ENCODE measurements at regions not wholly inside any gene's neighbourhood (a gene's known extent, or its start where the extent isn't known, plus 50 kb on each side); places are given as distances from the start of the nearest gene placed in this dataset.

- no peak for DNase-seq (ENCODE audit: low spot score in 2 of 2)
- H3K4me1 ChIP-seq, result no peaks in the 10 kb centered on the region
- no peaks in the 10 kb centered on the region for H3K9me3 ChIP-seq
- H3K4me3 ChIP-seq, result no peak overlapping the region
- H3K36me3 ChIP-seq, result no peaks in the 10 kb centered on the region
- TF ChIP-seq, protein P1, sequence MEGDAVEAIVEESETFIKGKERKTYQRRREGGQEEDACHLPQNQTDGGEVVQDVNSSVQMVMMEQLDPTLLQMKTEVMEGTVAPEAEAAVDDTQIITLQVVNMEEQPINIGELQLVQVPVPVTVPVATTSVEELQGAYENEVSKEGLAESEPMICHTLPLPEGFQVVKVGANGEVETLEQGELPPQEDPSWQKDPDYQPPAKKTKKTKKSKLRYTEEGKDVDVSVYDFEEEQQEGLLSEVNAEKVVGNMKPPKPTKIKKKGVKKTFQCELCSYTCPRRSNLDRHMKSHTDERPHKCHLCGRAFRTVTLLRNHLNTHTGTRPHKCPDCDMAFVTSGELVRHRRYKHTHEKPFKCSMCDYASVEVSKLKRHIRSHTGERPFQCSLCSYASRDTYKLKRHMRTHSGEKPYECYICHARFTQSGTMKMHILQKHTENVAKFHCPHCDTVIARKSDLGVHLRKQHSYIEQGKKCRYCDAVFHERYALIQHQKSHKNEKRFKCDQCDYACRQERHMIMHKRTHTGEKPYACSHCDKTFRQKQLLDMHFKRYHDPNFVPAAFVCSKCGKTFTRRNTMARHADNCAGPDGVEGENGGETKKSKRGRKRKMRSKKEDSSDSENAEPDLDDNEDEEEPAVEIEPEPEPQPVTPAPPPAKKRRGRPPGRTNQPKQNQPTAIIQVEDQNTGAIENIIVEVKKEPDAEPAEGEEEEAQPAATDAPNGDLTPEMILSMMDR (IDR thresholded peaks at IDR 0.05), result no peak
- TF ChIP-seq EP300 (IDR thresholded peaks at IDR 0.05) (no peak), POLR2A (IDR thresholded peaks at IDR 0.05) (no peak)
- 84 to 85% methylated on average over 1 of the region's 1 CpG for WGBS, 2 donors
- H3K27me3 ChIP-seq, result no peaks in the 10 kb centered on the region
- no peak overlapping the region for H3K27ac ChIP-seq
These were observed 700.1 kb downstream of the KCNT2 start for GRCh38 chr1:195908121-195908520.

DNA sequence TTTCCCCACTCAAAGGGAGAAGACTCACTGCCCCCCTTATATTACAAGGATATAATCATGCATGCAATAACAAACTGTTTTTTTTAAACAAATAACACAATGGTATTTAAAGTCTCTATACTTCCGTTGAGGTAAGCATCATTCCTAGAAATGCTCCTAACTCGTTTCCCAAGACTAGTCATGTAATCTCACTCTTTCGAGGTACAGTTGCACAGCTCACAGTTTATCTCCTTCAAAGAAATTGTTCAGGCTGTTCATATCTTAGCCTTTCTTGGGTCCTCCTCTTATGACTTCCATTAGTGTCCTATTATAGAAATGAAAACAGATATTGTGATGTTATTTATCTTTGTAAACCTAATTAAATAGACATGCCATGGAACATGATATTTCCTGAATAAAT, 705.0 kb downstream of the KCNT2 start:
- Histone ChIP-seq H3K36me3 (no peaks in the 10 kb centered on the region), H3K4me1 (no peaks in the 10 kb centered on the region), H3K4me3 (no peak overlapping the region), H3K27me3 (no peaks in the 10 kb centered on the region), H3K9me3 (no peaks in the 10 kb centered on the region), H3K27ac (no peak overlapping the region)
- WGBS, 2 donors, result 82 to 84% methylated on average over 3 of the region's 3 CpGs
- TF ChIP-seq, protein P1 (IDR thresholded peaks at IDR 0.05), result no peak
- TF ChIP-seq EP300 (IDR thresholded peaks at IDR 0.05) (no peak), POLR2A (IDR thresholded peaks at IDR 0.05) (no peak)
- no peak for DNase-seq (ENCODE audit: low spot score in 2 of 2)

DNA sequence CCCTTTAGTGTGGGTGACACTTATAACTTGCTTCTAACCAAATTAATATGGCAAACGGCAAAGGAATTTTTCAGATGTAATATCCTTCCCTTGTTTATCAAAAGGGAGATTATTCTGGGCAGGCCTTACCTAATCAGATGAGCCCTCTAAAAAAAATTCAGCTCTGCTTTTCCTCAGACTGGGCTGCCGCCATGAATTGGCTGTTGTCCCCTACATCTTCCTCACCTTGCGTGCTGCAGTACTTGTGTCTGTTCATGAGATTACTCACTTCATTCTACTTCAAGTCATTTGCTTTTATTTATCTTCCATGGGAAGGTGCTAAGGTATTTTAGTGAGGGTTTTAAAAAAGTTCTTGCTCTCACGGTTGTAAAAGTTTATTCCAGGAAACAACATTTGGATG, 705.5 kb downstream of the KCNT2 start:
- 72 to 76% methylated on average over 4 of the region's 4 CpGs for WGBS, 2 donors
- TF ChIP-seq, protein P1 (IDR thresholded peaks at IDR 0.05), result no peak
- no peak for TF ChIP-seq EP300 (IDR thresholded peaks at IDR 0.05)
- no peaks in the 10 kb centered on the region for H3K4me1 ChIP-seq
- H3K4me3 ChIP-seq, result no peak overlapping the region
- H3K27ac ChIP-seq, result no peak overlapping the region
- H3K9me3 ChIP-seq, result no peaks in the 10 kb centered on the region
- no peaks in the 10 kb centered on the region for H3K27me3 ChIP-seq
- no peaks in the 10 kb centered on the region for H3K36me3 ChIP-seq
- DNase-seq (ENCODE audit: low spot score in 2 of 2), result no peak

DNA sequence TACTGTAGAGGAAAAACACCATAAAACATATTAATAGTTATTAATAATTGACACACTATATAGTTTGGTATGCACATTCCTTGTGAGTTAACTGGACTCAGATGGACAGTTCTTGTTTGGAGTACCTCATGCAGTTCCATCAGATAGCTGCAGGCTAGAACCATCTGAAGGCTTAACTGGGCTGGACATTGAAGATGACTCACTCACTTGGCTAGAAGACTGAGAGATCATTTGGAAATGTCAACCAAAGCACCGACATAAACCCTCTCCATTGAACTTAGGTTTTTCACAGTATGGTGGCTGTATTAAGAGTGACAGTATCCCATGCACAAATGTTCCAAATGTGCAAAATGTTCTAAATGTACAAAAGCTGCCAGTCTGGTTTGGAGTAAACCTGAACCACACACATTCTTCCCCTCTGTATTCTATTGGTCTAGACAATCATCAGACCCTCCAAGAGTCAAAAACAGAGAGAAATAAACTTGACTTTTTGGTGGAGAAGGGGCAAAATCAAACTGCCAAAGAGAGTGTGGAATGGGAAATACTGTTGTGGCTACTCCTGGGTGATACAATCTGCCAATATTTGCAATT, 708.4 kb downstream of the KCNT2 start:
- H3K36me3 ChIP-seq, result no peaks in the 10 kb centered on the region
- H3K9me3 ChIP-seq, result no peaks in the 10 kb centered on the region
- H3K27me3 ChIP-seq, result no peaks in the 10 kb centered on the region
- no peaks in the 10 kb centered on the region for H3K4me1 ChIP-seq
- no peak overlapping the region for H3K4me3 ChIP-seq
- no peak for TF ChIP-seq EP300 (IDR thresholded peaks at IDR 0.05)
- DNase-seq (ENCODE audit: low spot score in 2 of 2), result no peak
- H3K27ac ChIP-seq, result no peak overlapping the region
- WGBS, 2 donors, result 68 to 94% methylated on average over 1 of the region's 1 CpG

GRCh38 chr1:195898924-195899323, 709.3 kb downstream of the KCNT2 start:
- Histone ChIP-seq H3K4me1 (no peaks in the 10 kb centered on the region), H3K27me3 (no peaks in the 10 kb centered on the region), H3K36me3 (no peaks in the 10 kb centered on the region), H3K27ac (no peak overlapping the region), H3K9me3 (no peaks in the 10 kb centered on the region), H3K4me3 (no peak overlapping the region)
- DNase-seq (ENCODE audit: low spot score in 2 of 2), result no peak
- TF ChIP-seq EP300 (IDR thresholded peaks at IDR 0.05), result no peak
- TF ChIP-seq, protein P1 (IDR thresholded peaks at IDR 0.05), result no peak
- TF ChIP-seq POLR2A (IDR thresholded peaks at IDR 0.05), result no peak
- 58 to 65% methylated on average over 2 of the region's 2 CpGs for WGBS, 2 donors

DNA sequence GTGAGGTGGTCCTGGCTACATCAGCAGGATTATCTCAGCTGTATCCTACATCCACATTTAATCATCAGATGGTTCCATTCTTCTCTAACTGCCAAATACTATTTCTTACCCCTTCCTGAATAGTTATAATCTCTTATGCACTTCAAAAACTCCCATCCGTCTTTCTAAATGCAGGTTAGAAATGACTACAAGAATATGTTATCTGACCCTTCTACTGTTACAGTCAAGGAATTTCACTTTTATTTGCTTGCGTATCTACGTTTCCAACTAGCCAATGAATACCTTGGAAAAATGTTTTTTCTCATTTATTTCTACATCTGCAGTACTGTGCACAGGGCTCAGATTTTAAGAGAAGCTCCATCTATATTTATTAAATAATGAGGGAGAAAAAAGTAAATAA, 709.9 kb downstream of the KCNT2 start:
- 85 to 86% methylated on average over 3 of the region's 3 CpGs for WGBS, 2 donors
- Histone ChIP-seq H3K4me3 (no peak overlapping the region), H3K27ac (no peak overlapping the region), H3K4me1 (no peaks in the 10 kb centered on the region), H3K36me3 (no peaks in the 10 kb centered on the region), H3K9me3 (no peaks in the 10 kb centered on the region), H3K27me3 (no peaks in the 10 kb centered on the region)
- TF ChIP-seq, protein P1 (IDR thresholded peaks at IDR 0.05), result no peak
- TF ChIP-seq POLR2A (IDR thresholded peaks at IDR 0.05), result no peak
- TF ChIP-seq EP300 (IDR thresholded peaks at IDR 0.05), result no peak
- DNase-seq (ENCODE audit: low spot score in 2 of 2), result no peak
